Tibial artery (tissue), 4 donors: ENCODE measurements at regions not wholly inside any gene's neighbourhood (a gene's known extent, or its start where the extent isn't known, plus 50 kb on each side); places are given as distances from the start of the nearest gene placed in this dataset.
"Not testable (repeated sequence)": the region's sequence is repeated elsewhere in the genome, so short reads cannot be mapped to it uniquely, and the experiment has no call there.

ENCODE experiments used
- DNase-seq, 2 donors: peaks; one replicate each; pipeline ENCODE4 v3.0.0-alpha.2; 2019
- H3K27ac ChIP-seq, 2 donors: fragments of 200-600 bp; sonication (generic) in 1 of 2; 1 replicate in 1 of 2; 2 replicates in 1 of 2; pipeline ENCODE4 v1.5.1; 2018 to 2019; ENCODE audit warnings: mild to moderate bottlenecking in 1 of 2
- H3K27me3 ChIP-seq, 2 donors: fragments of 200-600 bp; sonication (generic) in 1 of 2; one replicate each; pipeline versions ENCODE4 v1.5.1 to v1.6.0; 2016 to 2019
- H3K36me3 ChIP-seq, 3 donors: fragments of 200-600 bp; sonication (generic) in 2 of 3; one replicate each; pipeline ENCODE4 v1.5.1; 2016 to 2019; ENCODE audit warnings: mild to moderate bottlenecking in 2 of 3
- H3K4me1 ChIP-seq, 4 donors: fragments of 200-600 bp; sonication (generic) in 2 of 4; 1 replicate in 3 of 4; 2 replicates in 1 of 4; pipeline ENCODE4 v1.5.1; 2016 to 2019
- H3K4me3 ChIP-seq, 2 donors: fragments of 200-600 bp; sonication (generic) in 1 of 2; 1 replicate in 1 of 2; 2 replicates in 1 of 2; pipeline ENCODE4 v1.5.1; 2018 to 2019; ENCODE audit warnings: mild to moderate bottlenecking in 2 of 2
- H3K9me3 ChIP-seq, 3 donors: fragments of 200-600 bp; sonication (generic) in 1 of 3; one replicate each; pipeline ENCODE4 v1.5.1; 2016 to 2019
- intact Hi-C: fragments of 100-400 bp; cut with DNase I; formaldehyde crosslinking; loops from one replicate; pipeline ENCODE4 v1.15.0; 2023; ENCODE audit warnings: low total_unique reads
- TF ChIP-seq, protein P1 (sequence below), 2 experiments: fragments of 200-600 bp in 1 of 2; fragments of 450-650 bp in 1 of 2; IDR thresholded peaks; one replicate each; pipeline ENCODE4 v1.5.1; 2017 to 2019; ENCODE audit warnings: antibody characterized with exemption in 2 of 2, mild to moderate bottlenecking in 1 of 2, moderate library complexity in 1 of 2

DNA sequence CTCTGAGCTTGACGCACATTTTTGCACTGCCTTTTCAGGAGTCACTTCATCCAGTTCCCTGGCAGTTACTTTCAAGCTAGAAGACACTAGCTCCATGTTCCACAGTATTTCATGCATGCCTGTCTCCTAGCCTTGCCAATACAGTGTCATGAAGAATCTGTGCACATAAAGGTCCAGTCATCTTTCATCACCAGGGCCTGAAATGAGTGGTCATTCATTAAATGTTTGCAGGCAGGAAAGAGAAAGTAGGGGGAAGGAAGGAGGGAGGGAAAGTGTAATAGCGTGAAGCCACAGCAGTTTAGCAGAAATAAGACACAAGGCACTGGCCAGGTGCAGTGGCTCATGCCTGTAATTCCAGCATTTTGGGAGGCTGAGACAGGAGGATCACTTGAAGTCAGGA is 92.4 kb upstream of the COPS8 start:
- H3K9me3 ChIP-seq: no peaks in the 10 kb centered on the region
- H3K4me3 ChIP-seq: no peak overlapping the region
- TF ChIP-seq, protein P1, sequence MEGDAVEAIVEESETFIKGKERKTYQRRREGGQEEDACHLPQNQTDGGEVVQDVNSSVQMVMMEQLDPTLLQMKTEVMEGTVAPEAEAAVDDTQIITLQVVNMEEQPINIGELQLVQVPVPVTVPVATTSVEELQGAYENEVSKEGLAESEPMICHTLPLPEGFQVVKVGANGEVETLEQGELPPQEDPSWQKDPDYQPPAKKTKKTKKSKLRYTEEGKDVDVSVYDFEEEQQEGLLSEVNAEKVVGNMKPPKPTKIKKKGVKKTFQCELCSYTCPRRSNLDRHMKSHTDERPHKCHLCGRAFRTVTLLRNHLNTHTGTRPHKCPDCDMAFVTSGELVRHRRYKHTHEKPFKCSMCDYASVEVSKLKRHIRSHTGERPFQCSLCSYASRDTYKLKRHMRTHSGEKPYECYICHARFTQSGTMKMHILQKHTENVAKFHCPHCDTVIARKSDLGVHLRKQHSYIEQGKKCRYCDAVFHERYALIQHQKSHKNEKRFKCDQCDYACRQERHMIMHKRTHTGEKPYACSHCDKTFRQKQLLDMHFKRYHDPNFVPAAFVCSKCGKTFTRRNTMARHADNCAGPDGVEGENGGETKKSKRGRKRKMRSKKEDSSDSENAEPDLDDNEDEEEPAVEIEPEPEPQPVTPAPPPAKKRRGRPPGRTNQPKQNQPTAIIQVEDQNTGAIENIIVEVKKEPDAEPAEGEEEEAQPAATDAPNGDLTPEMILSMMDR (IDR thresholded peaks at IDR 0.05): no peak
- H3K4me1 ChIP-seq: no peaks in the 10 kb centered on the region
- intact Hi-C loops: no loop called here
- no peak overlapping the region for H3K27ac ChIP-seq
- DNase-seq: no peak
- H3K36me3 ChIP-seq: no peaks in the 10 kb centered on the region
- H3K27me3 ChIP-seq: peaks cover 0 to 12% of the 10 kb centered on the region in 2 donors

DNA sequence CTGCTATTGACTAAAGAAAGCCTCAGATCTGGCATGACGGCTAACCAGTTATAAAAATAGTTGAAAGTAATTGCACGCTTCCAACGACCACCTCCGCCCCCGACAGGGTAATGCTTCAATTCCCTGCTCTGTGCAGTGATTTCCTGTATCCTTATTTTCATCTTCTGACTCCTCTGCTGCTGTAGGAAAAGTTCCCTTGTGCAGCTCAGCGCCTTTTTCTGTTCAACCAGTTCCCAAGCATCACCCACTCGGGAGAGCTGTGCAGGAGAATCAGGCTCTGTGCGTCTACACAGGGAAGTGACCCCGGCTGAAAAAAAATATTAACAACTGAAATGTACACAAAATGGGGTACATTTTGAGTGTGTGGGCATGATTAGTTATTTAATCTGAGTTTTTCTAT is 91.3 kb upstream of the COPS8 start:
- Histone ChIP-seq H3K9me3 (no peaks in the 10 kb centered on the region), H3K4me3 (no peak overlapping the region), H3K36me3 (no peaks in the 10 kb centered on the region), H3K4me1 (no peaks in the 10 kb centered on the region), H3K27me3 (peaks cover 0 to 12% of the 10 kb centered on the region in 2 donors), H3K27ac (no peak overlapping the region)
- TF ChIP-seq, protein P1 (IDR thresholded peaks at IDR 0.05): no peak
- intact Hi-C loops: no loop called here
- DNase-seq: no peak

DNA sequence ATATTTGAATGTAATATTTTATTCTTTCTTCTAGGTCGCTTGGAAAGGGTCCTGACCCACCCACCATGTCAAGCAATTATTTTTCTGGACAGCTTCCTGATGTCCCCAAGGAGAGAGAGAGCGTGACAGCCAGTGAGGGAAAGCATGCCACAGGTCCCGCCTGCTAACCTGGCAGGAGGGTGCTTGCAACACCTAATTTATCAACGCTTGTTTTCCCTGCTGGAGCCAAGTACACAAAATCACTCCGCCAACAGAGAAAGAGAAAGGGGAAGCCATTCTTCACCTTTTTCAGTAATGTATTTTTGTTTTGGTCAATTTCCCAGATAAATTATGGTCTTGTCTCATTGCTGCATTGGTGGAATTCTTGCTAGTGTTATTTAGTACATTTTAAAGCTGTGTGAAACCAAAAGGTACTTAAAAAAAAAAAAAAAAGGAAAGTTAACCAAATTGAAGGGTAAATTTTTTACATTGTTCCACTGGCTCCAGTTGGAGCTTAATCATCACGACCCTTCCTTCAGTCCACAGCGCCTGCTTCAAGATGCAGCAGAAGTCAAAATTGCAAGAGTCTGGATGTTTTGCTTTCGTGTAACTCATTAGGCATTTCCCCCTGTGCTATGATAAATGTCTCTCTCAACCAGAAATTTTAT is 88.5 kb upstream of the COPS8 start:
- DNase-seq: no peak

DNA sequence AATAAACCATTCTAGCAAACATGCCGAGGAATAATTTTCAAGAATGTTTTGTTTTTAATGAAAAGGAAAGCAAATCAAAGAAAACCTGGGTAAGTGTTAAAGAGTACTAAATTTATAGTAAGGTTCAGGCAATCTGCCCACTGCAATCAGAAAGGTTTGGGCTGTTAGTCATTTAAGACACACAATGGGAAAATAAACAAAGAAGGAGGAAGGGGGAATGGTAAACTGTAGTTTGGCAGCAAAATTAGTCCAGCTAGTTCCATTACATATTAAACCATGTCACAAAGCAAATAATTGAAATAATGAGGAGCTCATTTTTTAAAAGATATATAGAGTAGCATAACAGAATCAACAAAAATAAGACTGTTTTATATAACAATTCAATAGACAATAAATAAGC is 87.5 kb upstream of the COPS8 start:
- Histone ChIP-seq H3K4me3 (no peak overlapping the region), H3K4me1 (no peaks in the 10 kb centered on the region), H3K36me3 (no peaks in the 10 kb centered on the region), H3K27me3 (peaks cover 0 to 11% of the 10 kb centered on the region in 2 donors), H3K9me3 (no peaks in the 10 kb centered on the region), H3K27ac (no peak overlapping the region)
- intact Hi-C loops: no loop called here
- TF ChIP-seq, protein P1 (IDR thresholded peaks at IDR 0.05): no peak
- DNase-seq: no peak

More for the DNA sequence above, 88.5 kb upstream of the COPS8 start:
- intact Hi-C loops: no loop called here
- Histone ChIP-seq H3K27me3 (peaks cover 0 to 12% of the 10 kb centered on the region in 2 donors), H3K4me3 (no peak overlapping the region), H3K27ac (no peak overlapping the region), H3K9me3 (no peaks in the 10 kb centered on the region), H3K4me1 (no peaks in the 10 kb centered on the region), H3K36me3 (no peaks in the 10 kb centered on the region)
- TF ChIP-seq, protein P1 (IDR thresholded peaks at IDR 0.05): no peak

DNA sequence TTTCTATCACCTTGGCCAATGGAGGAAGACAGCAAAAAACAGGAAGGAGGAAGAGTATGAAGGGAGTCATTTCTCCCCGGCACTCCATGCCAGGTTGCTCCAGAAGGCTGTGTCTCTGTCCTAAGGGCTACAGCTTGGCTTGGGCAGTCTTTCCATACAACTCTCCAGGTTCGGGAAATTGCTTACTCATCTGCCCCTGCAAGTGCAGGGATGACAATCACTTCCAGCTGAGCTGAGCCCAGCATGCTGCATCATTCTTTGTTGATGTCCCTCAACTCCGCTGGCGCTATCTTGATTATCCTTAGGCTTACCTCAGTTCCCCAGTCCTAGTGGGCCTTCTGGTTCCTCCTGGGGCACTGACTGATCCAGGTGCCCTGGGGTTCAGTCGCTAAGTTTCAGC is 86.9 kb upstream of the COPS8 start:
- H3K4me3 ChIP-seq: no peak overlapping the region
- TF ChIP-seq, protein P1 (IDR thresholded peaks at IDR 0.05): no peak
- no peak overlapping the region for H3K27ac ChIP-seq
- H3K9me3 ChIP-seq: no peaks in the 10 kb centered on the region
- peaks cover 0 to 6% of the 10 kb centered on the region in 2 donors for H3K27me3 ChIP-seq
- no peaks in the 10 kb centered on the region for H3K36me3 ChIP-seq
- intact Hi-C loops: no loop called here
- DNase-seq: no peak
- H3K4me1 ChIP-seq: no peaks in the 10 kb centered on the region

DNA sequence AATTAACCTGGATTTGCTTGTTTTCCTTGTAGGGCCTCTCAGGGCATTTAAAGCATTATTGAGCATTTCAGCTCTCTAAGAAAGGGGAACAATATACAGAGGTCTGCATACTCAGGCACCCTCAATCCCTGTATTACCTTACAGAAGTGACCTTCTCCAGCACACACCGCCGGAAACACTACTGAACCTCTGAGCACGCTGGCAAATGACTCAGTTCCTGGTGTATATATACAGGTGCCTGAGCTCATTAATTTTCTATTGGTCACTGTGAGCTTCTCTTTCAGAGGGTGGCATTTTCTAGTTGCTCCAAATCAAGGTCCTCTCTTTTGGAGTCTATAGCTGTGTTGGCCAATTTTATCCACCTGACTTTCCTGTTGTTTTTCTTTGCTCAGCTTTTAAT is 85.2 kb upstream of the COPS8 start:
- Histone ChIP-seq H3K27ac (no peak overlapping the region), H3K27me3 (no peaks in the 10 kb centered on the region), H3K4me3 (no peak overlapping the region), H3K9me3 (no peaks in the 10 kb centered on the region), H3K36me3 (no peaks in the 10 kb centered on the region), H3K4me1 (no peaks in the 10 kb centered on the region)
- DNase-seq: no peak
- intact Hi-C loops: no loop called here
- TF ChIP-seq, protein P1 (IDR thresholded peaks at IDR 0.05): no peak

DNA sequence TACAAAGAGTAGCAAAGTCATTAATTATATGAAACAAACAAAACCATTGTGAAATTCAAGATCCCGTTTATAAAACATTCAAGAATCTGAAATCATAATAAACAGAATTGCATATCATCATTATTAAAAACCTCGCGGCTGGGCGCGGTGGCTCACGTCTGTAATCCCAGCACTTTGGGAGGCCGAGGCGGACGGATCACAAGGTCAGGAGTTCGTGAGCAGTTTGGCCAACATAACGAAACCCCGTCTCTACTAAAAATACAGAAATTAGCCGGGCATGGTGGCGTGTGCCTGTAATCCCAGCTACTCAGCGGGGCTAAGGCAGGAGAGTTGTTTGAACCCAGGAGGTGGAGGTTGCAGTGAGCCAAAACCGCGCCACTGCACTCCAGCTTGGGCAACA is 80.3 kb upstream of the COPS8 start:
- H3K36me3 ChIP-seq, H3K27me3 ChIP-seq, intact Hi-C loops, H3K4me1 ChIP-seq, H3K4me3 ChIP-seq, DNase-seq, H3K9me3 ChIP-seq, H3K27ac ChIP-seq: not testable (repeated sequence)
